Stromal cell of bone marrow (primary cell): ENCODE measurements at regions not wholly inside any gene's neighbourhood (a gene's known extent, or its start where the extent isn't known, plus 50 kb on each side); places are given as distances from the start of the nearest gene placed in this dataset.

Source experiments
- DNase-seq: peaks from one replicate; pipeline ENCODE4 v3.0.0-alpha.2; 2012; ENCODE audit warnings: low read depth

GRCh38 chr12:111108726-111109125 lies 188.3 kb upstream of the MYL2 start:
- no peak for DNase-seq

- DNase-seq, result no peak
Measured at GRCh38 chr12:111107392-111108178, 187.2 kb upstream of the MYL2 start.

GRCh38 chr12:111105294-111105693 lies 184.9 kb upstream of the MYL2 start:
- no peak for DNase-seq

- no peak for DNase-seq
Measured at GRCh38 chr12:111103583-111103982, 183.2 kb upstream of the MYL2 start.

- DNase-seq, result no peak
Measured at GRCh38 chr12:111102102-111102739, 181.8 kb upstream of the MYL2 start.

GRCh38 chr12:111101003-111101402 lies 180.6 kb upstream of the MYL2 start:
- DNase-seq, result no peak

- DNase-seq, result no peak
Measured at GRCh38 chr12:111100554-111100953, 180.2 kb upstream of the MYL2 start.

GRCh38 chr12:111100003-111100402 lies 179.6 kb upstream of the MYL2 start:
- DNase-seq, result no peak

GRCh38 chr12:111099186-111099585 lies 178.8 kb upstream of the MYL2 start:
- no peak for DNase-seq

- no peak for DNase-seq
Measured at GRCh38 chr12:111094157-111095010, 174.0 kb upstream of the MYL2 start.

- DNase-seq, result no peak
Measured at GRCh38 chr12:111093428-111094142, 173.2 kb upstream of the MYL2 start.

GRCh38 chr12:111091051-111091450 lies 170.7 kb upstream of the MYL2 start:
- no peak for DNase-seq

GRCh38 chr12:111089616-111090015 lies 169.2 kb upstream of the MYL2 start:
- no peak for DNase-seq

- DNase-seq, result no peak
Measured at GRCh38 chr12:111088409-111088808, 168.0 kb upstream of the MYL2 start.

GRCh38 chr12:111086947-111087700 lies 166.7 kb upstream of the MYL2 start:
- no peak for DNase-seq

GRCh38 chr12:111085096-111085495 lies 164.7 kb upstream of the MYL2 start:
- no peak for DNase-seq

GRCh38 chr12:111084605-111085004 lies 164.2 kb upstream of the MYL2 start:
- DNase-seq, result no peak

- DNase-seq, result no peak
Measured at GRCh38 chr12:111084158-111084557, 163.8 kb upstream of the MYL2 start.

GRCh38 chr12:111081600-111081999 lies 161.2 kb upstream of the MYL2 start:
- no peak for DNase-seq

- no peak for DNase-seq
Measured at GRCh38 chr12:111078731-111079130, 158.4 kb upstream of the MYL2 start.
